ENCODE measurements at regions not wholly inside any gene's neighbourhood (a gene's known extent, or its start where the extent isn't known, plus 50 kb on each side); places are given as distances from the start of the nearest gene placed in this dataset.

DNA sequence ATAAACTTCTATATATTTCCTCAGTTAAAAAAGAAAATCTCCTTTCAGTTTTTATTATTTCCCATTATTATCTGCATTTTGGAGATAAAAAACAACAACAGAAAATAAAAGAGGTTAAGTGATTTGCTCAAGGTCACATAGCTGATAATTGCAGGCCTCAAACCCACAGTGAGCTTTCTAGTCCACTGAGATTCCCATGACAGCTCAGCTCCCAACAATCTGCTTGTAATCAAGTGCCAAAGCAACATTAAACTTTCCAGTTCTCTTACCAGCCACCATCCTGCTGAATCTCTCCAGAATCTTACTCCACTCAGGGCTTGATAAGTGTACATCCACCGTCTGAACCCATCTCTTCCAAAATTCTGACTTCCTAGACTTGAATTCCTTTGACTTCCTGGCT lies 318.2 kb upstream of the SEMA6D start:
- TF ChIP-seq CBX3 (IDR thresholded peaks at IDR 0.05; ENCODE audit: low read depth), result no peak
- TF ChIP-seq SRF (IDR thresholded peaks at IDR 0.05; ENCODE audit: low read depth), result no peak
- TF ChIP-seq EZH2 (IDR thresholded peaks at IDR 0.05), result no peak
- TF ChIP-seq, protein P1, sequence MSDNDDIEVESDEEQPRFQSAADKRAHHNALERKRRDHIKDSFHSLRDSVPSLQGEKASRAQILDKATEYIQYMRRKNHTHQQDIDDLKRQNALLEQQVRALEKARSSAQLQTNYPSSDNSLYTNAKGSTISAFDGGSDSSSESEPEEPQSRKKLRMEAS (IDR thresholded peaks at IDR 0.05), result no peak
- TF ChIP-seq, protein P2, sequence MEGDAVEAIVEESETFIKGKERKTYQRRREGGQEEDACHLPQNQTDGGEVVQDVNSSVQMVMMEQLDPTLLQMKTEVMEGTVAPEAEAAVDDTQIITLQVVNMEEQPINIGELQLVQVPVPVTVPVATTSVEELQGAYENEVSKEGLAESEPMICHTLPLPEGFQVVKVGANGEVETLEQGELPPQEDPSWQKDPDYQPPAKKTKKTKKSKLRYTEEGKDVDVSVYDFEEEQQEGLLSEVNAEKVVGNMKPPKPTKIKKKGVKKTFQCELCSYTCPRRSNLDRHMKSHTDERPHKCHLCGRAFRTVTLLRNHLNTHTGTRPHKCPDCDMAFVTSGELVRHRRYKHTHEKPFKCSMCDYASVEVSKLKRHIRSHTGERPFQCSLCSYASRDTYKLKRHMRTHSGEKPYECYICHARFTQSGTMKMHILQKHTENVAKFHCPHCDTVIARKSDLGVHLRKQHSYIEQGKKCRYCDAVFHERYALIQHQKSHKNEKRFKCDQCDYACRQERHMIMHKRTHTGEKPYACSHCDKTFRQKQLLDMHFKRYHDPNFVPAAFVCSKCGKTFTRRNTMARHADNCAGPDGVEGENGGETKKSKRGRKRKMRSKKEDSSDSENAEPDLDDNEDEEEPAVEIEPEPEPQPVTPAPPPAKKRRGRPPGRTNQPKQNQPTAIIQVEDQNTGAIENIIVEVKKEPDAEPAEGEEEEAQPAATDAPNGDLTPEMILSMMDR (IDR thresholded peaks at IDR 0.05 in 2 of 3, conservative IDR thresholded peaks at IDR 0.05 in 1 of 3; ENCODE audit: borderline replicate concordance in 1 of 3, insufficient read depth in 1 of 3, low read depth in 2 of 3, low read length in 2 of 3), result no peak
- no peak for TF ChIP-seq RAD21 (IDR thresholded peaks at IDR 0.05; ENCODE audit: low read depth)
- no peak for TF ChIP-seq POLR2A (IDR thresholded peaks at IDR 0.05; ENCODE audit: borderline replicate concordance, extremely low read depth, insufficient read depth, insufficient read length)
- no peak for TF ChIP-seq TCF7L2 (IDR thresholded peaks at IDR 0.05; ENCODE audit: borderline replicate concordance, extremely low read depth, insufficient read depth, insufficient read length)
- TF ChIP-seq, protein P3, sequence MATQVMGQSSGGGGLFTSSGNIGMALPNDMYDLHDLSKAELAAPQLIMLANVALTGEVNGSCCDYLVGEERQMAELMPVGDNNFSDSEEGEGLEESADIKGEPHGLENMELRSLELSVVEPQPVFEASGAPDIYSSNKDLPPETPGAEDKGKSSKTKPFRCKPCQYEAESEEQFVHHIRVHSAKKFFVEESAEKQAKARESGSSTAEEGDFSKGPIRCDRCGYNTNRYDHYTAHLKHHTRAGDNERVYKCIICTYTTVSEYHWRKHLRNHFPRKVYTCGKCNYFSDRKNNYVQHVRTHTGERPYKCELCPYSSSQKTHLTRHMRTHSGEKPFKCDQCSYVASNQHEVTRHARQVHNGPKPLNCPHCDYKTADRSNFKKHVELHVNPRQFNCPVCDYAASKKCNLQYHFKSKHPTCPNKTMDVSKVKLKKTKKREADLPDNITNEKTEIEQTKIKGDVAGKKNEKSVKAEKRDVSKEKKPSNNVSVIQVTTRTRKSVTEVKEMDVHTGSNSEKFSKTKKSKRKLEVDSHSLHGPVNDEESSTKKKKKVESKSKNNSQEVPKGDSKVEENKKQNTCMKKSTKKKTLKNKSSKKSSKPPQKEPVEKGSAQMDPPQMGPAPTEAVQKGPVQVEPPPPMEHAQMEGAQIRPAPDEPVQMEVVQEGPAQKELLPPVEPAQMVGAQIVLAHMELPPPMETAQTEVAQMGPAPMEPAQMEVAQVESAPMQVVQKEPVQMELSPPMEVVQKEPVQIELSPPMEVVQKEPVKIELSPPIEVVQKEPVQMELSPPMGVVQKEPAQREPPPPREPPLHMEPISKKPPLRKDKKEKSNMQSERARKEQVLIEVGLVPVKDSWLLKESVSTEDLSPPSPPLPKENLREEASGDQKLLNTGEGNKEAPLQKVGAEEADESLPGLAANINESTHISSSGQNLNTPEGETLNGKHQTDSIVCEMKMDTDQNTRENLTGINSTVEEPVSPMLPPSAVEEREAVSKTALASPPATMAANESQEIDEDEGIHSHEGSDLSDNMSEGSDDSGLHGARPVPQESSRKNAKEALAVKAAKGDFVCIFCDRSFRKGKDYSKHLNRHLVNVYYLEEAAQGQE (IDR thresholded peaks at IDR 0.05; ENCODE audit: low read depth), result no peak
- TF ChIP-seq, protein P4, sequence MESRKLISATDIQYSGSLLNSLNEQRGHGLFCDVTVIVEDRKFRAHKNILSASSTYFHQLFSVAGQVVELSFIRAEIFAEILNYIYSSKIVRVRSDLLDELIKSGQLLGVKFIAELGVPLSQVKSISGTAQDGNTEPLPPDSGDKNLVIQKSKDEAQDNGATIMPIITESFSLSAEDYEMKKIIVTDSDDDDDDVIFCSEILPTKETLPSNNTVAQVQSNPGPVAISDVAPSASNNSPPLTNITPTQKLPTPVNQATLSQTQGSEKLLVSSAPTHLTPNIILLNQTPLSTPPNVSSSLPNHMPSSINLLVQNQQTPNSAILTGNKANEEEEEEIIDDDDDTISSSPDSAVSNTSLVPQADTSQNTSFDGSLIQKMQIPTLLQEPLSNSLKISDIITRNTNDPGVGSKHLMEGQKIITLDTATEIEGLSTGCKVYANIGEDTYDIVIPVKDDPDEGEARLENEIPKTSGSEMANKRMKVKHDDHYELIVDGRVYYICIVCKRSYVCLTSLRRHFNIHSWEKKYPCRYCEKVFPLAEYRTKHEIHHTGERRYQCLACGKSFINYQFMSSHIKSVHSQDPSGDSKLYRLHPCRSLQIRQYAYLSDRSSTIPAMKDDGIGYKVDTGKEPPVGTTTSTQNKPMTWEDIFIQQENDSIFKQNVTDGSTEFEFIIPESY (IDR thresholded peaks at IDR 0.05; ENCODE audit: extremely low read depth, insufficient replicate concordance, low read length), result no peak
- TF ChIP-seq POLR2AphosphoS5 (IDR thresholded peaks at IDR 0.05; ENCODE audit: low read depth, low read length), result no peak
- TF ChIP-seq JUND (IDR thresholded peaks at IDR 0.05), result no peak
- TF ChIP-seq EZH2phosphoT487 (IDR thresholded peaks at IDR 0.05; ENCODE audit: borderline replicate concordance), result no peak

Measured in HCT116 (cell line).